ENCODE measurements at regions not wholly inside any gene's neighbourhood (a gene's known extent, or its start where the extent isn't known, plus 50 kb on each side); places are given as distances from the start of the nearest gene placed in this dataset.

- ATAC-seq, result no peak
- Histone ChIP-seq H3K79me2 (ENCODE audit: control insufficient read depth, insufficient read depth, low read length) (no peaks in the 10 kb centered on the region), H3K4me3 (no peak overlapping the region), H3K4me2 (ENCODE audit: control insufficient read depth, insufficient read depth) (no peak overlapping the region), H3K36me3 (ENCODE audit: control insufficient read depth in 2 of 2, insufficient read depth in 2 of 2, low read length in 1 of 2) (no peaks in the 10 kb centered on the region), H3K27me3 (replicated peaks in 1 of 2; ENCODE audit: control insufficient read depth in 2 of 2, insufficient read depth in 2 of 2, low read length in 1 of 2) (peaks cover 0 to 4% of the 10 kb centered on the region in 2 experiments; a peak in 1 of 4 replicates), H2AFZ (ENCODE audit: control insufficient read depth, low read depth, low read length) (no peak overlapping the region), H3K4me1 (ENCODE audit: control insufficient read depth, insufficient read depth, low read length) (no peaks in the 10 kb centered on the region), H3K27ac (ENCODE audit: control insufficient read depth, insufficient read depth) (no peak overlapping the region), H3K9me3 (replicated peaks; ENCODE audit: control insufficient read depth, insufficient read depth, low read length) (no peaks in the 10 kb centered on the region), H3K9ac (ENCODE audit: control insufficient read depth, insufficient read depth, low read length) (no peak overlapping the region), H4K20me1 (ENCODE audit: control insufficient read depth, insufficient read depth) (no peaks in the 10 kb centered on the region)
- BruUV-seq (replicated peaks), result no TSS peak
- DNase-seq (ENCODE audit: low read depth, low spot score), result no peak
- intact Hi-C loops (cut with micrococcal nuclease; ENCODE audit: unreplicated experiment), result no loop called here
- SMC1A ChIA-PET (ENCODE audit: uncharacterized antibody, unreplicated experiment), result no interaction called here
- in situ Hi-C loops (cut with MboI), result no loop called here
- 62% methylated on average over 34 of the region's 34 CpGs for WGBS (ENCODE audit: insufficient coverage, insufficient replicate concordance, low lambda C conversion rate, missing lambda C conversion rate)
- RAD21 ChIA-PET (ENCODE audit: unreplicated experiment), result no interaction called here
- CTCF ChIA-PET, result no interaction called here
- POLR2A ChIA-PET, result no interaction called here
- FAIRE-seq, result no peak
- TF ChIP-seq CHD4 (IDR thresholded peaks at IDR 0.05), result no peak
- no peak for TF ChIP-seq NFYA (IDR thresholded peaks at IDR 0.05; ENCODE audit: borderline replicate concordance, low read depth, low read length)
- TF ChIP-seq CREB1 (IDR thresholded peaks at IDR 0.05; ENCODE audit: low read depth), result no peak
- TF ChIP-seq, protein P1, sequence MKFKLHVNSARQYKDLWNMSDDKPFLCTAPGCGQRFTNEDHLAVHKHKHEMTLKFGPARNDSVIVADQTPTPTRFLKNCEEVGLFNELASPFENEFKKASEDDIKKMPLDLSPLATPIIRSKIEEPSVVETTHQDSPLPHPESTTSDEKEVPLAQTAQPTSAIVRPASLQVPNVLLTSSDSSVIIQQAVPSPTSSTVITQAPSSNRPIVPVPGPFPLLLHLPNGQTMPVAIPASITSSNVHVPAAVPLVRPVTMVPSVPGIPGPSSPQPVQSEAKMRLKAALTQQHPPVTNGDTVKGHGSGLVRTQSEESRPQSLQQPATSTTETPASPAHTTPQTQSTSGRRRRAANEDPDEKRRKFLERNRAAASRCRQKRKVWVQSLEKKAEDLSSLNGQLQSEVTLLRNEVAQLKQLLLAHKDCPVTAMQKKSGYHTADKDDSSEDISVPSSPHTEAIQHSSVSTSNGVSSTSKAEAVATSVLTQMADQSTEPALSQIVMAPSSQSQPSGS (IDR thresholded peaks at IDR 0.05; ENCODE audit: low read length), result no peak
Measured at GRCh38 chr6:1080453-1081337, 231.2 kb upstream of the FOXQ1 start.

- intact Hi-C loops (cut with micrococcal nuclease; ENCODE audit: unreplicated experiment), result no loop called here
- ChIA-PET POLR2A (no interaction called here), SMC1A (ENCODE audit: uncharacterized antibody, unreplicated experiment) (no interaction called here), CTCF (no interaction called here), RAD21 (ENCODE audit: unreplicated experiment) (no interaction called here)
- no peak overlapping the region for H3K4me3 ChIP-seq
- H3K27me3 ChIP-seq (replicated peaks in 1 of 2; ENCODE audit: control insufficient read depth in 2 of 2, insufficient read depth in 2 of 2, low read length in 1 of 2), result peaks cover 0 to 4% of the 10 kb centered on the region in 2 experiments; a peak in 1 of 4 replicates
- no peak overlapping the region for H2AFZ ChIP-seq (ENCODE audit: control insufficient read depth, low read depth, low read length)
- no peak overlapping the region for H3K4me2 ChIP-seq (ENCODE audit: control insufficient read depth, insufficient read depth)
- no peak overlapping the region for H3K27ac ChIP-seq (ENCODE audit: control insufficient read depth, insufficient read depth)
- ATAC-seq (no peak), DNase-seq (ENCODE audit: low read depth, low spot score) (no peak), FAIRE-seq (no peak)
- no peaks in the 10 kb centered on the region for H4K20me1 ChIP-seq (ENCODE audit: control insufficient read depth, insufficient read depth)
- H3K9me3 ChIP-seq (replicated peaks; ENCODE audit: control insufficient read depth, insufficient read depth, low read length), result no peaks in the 10 kb centered on the region
- H3K9ac ChIP-seq (ENCODE audit: control insufficient read depth, insufficient read depth, low read length), result no peak overlapping the region
- no peaks in the 10 kb centered on the region for H3K79me2 ChIP-seq (ENCODE audit: control insufficient read depth, insufficient read depth, low read length)
- no TSS peak for BruUV-seq (replicated peaks)
- no peaks in the 10 kb centered on the region for H3K36me3 ChIP-seq (ENCODE audit: control insufficient read depth in 2 of 2, insufficient read depth in 2 of 2, low read length in 1 of 2)
- in situ Hi-C loops (cut with MboI), result no loop called here
- TF ChIP-seq CBX5 (IDR thresholded peaks at IDR 0.05; ENCODE audit: low read depth), result no peak
- TF ChIP-seq BCL11A (IDR thresholded peaks at IDR 0.05; ENCODE audit: low read depth, low read length), result no peak
- no peaks in the 10 kb centered on the region for H3K4me1 ChIP-seq (ENCODE audit: control insufficient read depth, insufficient read depth, low read length)
- 52% methylated on average over 6 of the region's 6 CpGs for WGBS (ENCODE audit: insufficient coverage, insufficient replicate concordance, low lambda C conversion rate, missing lambda C conversion rate)
Measured at GRCh38 chr6:1079525-1079924, 232.4 kb upstream of the FOXQ1 start.

Measured in GM12878 (cell line).